ENCODE measurements at regions not wholly inside any gene's neighbourhood (a gene's known extent, or its start where the extent isn't known, plus 50 kb on each side); places are given as distances from the start of the nearest gene placed in this dataset.

DNA sequence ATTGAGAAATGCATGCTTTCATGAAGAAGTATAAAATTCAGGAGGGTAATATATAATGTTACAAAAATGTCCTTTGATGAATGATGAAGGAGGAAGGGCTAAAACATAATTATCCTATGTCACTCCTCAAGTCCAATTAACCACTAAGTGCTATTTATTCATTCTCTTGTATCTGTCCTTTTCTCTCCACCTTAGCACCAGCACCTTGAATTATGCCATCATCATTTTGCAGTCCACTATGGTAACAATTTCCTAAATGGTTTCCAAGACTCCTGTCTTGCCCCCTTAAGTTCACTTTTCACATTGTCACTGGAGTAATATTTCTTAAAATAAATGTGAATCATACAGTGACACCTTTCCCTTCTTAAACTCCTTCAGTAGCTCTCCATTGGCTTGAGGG lies 756.3 kb downstream of the STPG2 start:
- Histone ChIP-seq H3K36me3 (ENCODE audit: control insufficient read depth in 2 of 3, insufficient read depth in 3 of 3, low read length in 3 of 3) (no peaks in the 10 kb centered on the region), H3K9ac (ENCODE audit: low read length in 3 of 3) (no peak overlapping the region), H3K4me3 (ENCODE audit: low read length in 3 of 3) (no peak overlapping the region), H3K4me1 (ENCODE audit: control insufficient read depth in 2 of 3, insufficient read depth in 2 of 3, low read depth in 1 of 3, low read length in 3 of 3) (no peaks in the 10 kb centered on the region), H3K27me3 (ENCODE audit: control insufficient read depth, insufficient read depth, low read length) (no peaks in the 10 kb centered on the region), H3K27ac (ENCODE audit: low read depth in 2 of 2, low read length in 2 of 2) (no peak overlapping the region), H3K9me3 (ENCODE audit: control insufficient read depth in 2 of 3, insufficient read depth in 1 of 3, low read length in 3 of 3) (no peaks in the 10 kb centered on the region)
- FAIRE-seq (no peak), DNase-seq (no peak)
- TF ChIP-seq, protein P1, sequence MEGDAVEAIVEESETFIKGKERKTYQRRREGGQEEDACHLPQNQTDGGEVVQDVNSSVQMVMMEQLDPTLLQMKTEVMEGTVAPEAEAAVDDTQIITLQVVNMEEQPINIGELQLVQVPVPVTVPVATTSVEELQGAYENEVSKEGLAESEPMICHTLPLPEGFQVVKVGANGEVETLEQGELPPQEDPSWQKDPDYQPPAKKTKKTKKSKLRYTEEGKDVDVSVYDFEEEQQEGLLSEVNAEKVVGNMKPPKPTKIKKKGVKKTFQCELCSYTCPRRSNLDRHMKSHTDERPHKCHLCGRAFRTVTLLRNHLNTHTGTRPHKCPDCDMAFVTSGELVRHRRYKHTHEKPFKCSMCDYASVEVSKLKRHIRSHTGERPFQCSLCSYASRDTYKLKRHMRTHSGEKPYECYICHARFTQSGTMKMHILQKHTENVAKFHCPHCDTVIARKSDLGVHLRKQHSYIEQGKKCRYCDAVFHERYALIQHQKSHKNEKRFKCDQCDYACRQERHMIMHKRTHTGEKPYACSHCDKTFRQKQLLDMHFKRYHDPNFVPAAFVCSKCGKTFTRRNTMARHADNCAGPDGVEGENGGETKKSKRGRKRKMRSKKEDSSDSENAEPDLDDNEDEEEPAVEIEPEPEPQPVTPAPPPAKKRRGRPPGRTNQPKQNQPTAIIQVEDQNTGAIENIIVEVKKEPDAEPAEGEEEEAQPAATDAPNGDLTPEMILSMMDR (IDR thresholded peaks at IDR 0.05; ENCODE audit: borderline replicate concordance, extremely low read depth, insufficient read depth) = no peak
- intact Hi-C loops (cut with DNase I) = no loop called here

DNA sequence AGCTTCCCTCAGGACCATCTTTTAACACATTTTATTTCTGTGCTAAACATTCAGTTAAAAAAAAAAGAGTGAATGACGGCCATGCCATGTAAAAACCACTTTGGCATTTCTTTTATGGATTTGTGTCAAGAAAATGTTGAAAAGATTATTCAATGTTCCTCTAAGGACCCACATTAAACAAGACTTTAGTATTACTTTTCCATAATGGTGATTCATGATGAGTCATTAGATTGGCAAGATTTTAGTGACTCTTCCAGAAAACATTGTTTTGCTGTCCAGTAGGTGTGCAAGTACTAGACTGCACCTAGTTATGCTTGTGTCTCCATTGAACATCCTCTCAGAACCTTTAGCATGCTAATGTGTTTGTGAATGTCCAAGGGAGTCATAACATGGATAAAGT lies 748.6 kb downstream of the STPG2 start:
- DNase-seq = no peak
- H3K27ac ChIP-seq (ENCODE audit: low read depth in 2 of 2, low read length in 2 of 2) = no peak overlapping the region
- TF ChIP-seq, protein P1 (IDR thresholded peaks at IDR 0.05; ENCODE audit: borderline replicate concordance, extremely low read depth, insufficient read depth) = no peak
- H3K27me3 ChIP-seq (ENCODE audit: control insufficient read depth, insufficient read depth, low read length) = no peaks in the 10 kb centered on the region
- no peak overlapping the region for H3K9ac ChIP-seq (ENCODE audit: low read length in 3 of 3)
- peaks cover 0 to 2% (median 0%) of the 10 kb centered on the region in 3 donors for H3K9me3 ChIP-seq (ENCODE audit: control insufficient read depth in 2 of 3, insufficient read depth in 1 of 3, low read length in 3 of 3)
- no peaks in the 10 kb centered on the region for H3K36me3 ChIP-seq (ENCODE audit: control insufficient read depth in 2 of 3, insufficient read depth in 3 of 3, low read length in 3 of 3)
- no peaks in the 10 kb centered on the region for H3K4me1 ChIP-seq (ENCODE audit: control insufficient read depth in 2 of 3, insufficient read depth in 2 of 3, low read depth in 1 of 3, low read length in 3 of 3)
- no peak for FAIRE-seq
- no peak overlapping the region for H3K4me3 ChIP-seq (ENCODE audit: low read length in 3 of 3)
- intact Hi-C loops (cut with DNase I) = no loop called here

DNA sequence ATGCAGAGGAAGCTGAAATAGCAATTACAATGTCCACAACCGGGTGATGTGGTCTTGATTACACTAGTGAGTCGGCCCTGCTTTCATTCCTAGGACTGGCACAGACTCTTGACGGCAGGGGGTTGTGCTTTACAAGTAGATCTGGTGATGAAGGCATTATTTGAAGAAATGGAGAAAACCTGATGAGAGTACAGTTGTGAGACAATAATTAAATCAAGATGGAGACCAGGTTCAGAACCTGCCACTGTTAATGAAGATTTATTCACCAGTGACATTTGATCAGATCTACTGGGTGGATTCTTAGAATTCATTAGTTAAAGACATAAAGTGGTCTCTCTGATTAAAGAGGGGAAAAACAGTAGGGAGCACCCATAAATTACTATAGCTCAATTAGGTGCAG lies 747.2 kb downstream of the STPG2 start:
- Histone ChIP-seq H3K4me1 (ENCODE audit: control insufficient read depth in 2 of 3, insufficient read depth in 2 of 3, low read depth in 1 of 3, low read length in 3 of 3) (no peaks in the 10 kb centered on the region), H3K36me3 (ENCODE audit: control insufficient read depth in 2 of 3, insufficient read depth in 3 of 3, low read length in 3 of 3) (no peaks in the 10 kb centered on the region), H3K27me3 (ENCODE audit: control insufficient read depth, insufficient read depth, low read length) (no peaks in the 10 kb centered on the region), H3K9me3 (ENCODE audit: control insufficient read depth in 2 of 3, insufficient read depth in 1 of 3, low read length in 3 of 3) (peaks cover 0 to 2% (median 0%) of the 10 kb centered on the region in 3 donors), H3K9ac (ENCODE audit: low read length in 3 of 3) (no peak overlapping the region), H3K4me3 (ENCODE audit: low read length in 3 of 3) (no peak overlapping the region), H3K27ac (ENCODE audit: low read depth in 2 of 2, low read length in 2 of 2) (no peak overlapping the region)
- intact Hi-C loops (cut with DNase I) = no loop called here
- DNase-seq = peak in 3 of 5 donors; percentile 11 to 60 (median 45)
- no peak for FAIRE-seq
- TF ChIP-seq, protein P1 (IDR thresholded peaks at IDR 0.05; ENCODE audit: borderline replicate concordance, extremely low read depth, insufficient read depth) = no peak

DNA sequence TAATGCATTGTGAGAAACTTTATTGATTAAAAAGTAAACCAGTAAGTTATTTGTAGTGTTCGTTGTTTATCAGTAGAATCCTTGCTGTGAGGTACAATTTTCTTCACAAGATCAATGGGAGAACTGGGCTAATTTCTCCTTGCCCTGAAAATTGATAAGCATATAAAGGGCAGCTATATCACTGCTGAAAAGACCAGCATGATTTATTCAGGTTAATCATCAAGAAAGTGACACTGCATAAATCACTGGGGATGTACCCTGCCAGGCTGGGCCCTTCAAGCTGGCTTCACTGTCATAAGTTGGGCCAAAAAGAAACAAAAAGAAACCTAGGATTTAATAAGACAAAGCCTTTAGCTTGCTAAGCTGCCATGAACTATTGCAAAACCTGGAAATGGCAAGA lies 746.7 kb downstream of the STPG2 start:
- TF ChIP-seq, protein P1 (IDR thresholded peaks at IDR 0.05; ENCODE audit: borderline replicate concordance, extremely low read depth, insufficient read depth) = no peak
- no peak for DNase-seq
- Histone ChIP-seq H3K4me3 (ENCODE audit: low read length in 3 of 3) (no peak overlapping the region), H3K27ac (ENCODE audit: low read depth in 2 of 2, low read length in 2 of 2) (no peak overlapping the region), H3K9me3 (ENCODE audit: control insufficient read depth in 2 of 3, insufficient read depth in 1 of 3, low read length in 3 of 3) (peaks cover 0 to 2% (median 0%) of the 10 kb centered on the region in 3 donors), H3K36me3 (ENCODE audit: control insufficient read depth in 2 of 3, insufficient read depth in 3 of 3, low read length in 3 of 3) (no peaks in the 10 kb centered on the region), H3K4me1 (ENCODE audit: control insufficient read depth in 2 of 3, insufficient read depth in 2 of 3, low read depth in 1 of 3, low read length in 3 of 3) (no peaks in the 10 kb centered on the region), H3K9ac (ENCODE audit: low read length in 3 of 3) (no peak overlapping the region), H3K27me3 (ENCODE audit: control insufficient read depth, insufficient read depth, low read length) (no peaks in the 10 kb centered on the region)
- no peak for FAIRE-seq
- intact Hi-C loops (cut with DNase I) = no loop called here

All from kidney (tissue), 13 donors.